DMS153 (cell line): ENCODE measurements at regions not wholly inside any gene's neighbourhood (a gene's known extent, or its start where the extent isn't known, plus 50 kb on each side); places are given as distances from the start of the nearest gene placed in this dataset.
A peak's percentile ranks its signal among the peaks of the same experiment; 100 is the strongest.
"Not testable (repeated sequence)": the region's sequence is repeated elsewhere in the genome, so short reads cannot be mapped to it uniquely, and the experiment has no call there.

Experiments used
- DNase-seq: peaks from one replicate; lab custom pipeline; 2025; lab: John Stamatoyannopoulos, UW

GRCh38 chr7:13577566-13578145, 411.8 kb downstream of the ETV1 start:
- no peak for DNase-seq

- DNase-seq, result no peak
Measured at GRCh38 chr7:13578294-13578693, 411.2 kb downstream of the ETV1 start.

- no peak for DNase-seq
Measured at GRCh38 chr7:13581097-13581496, 408.4 kb downstream of the ETV1 start.

GRCh38 chr7:13593854-13594253, 395.6 kb downstream of the ETV1 start:
- no peak for DNase-seq

- no peak for DNase-seq
Measured at GRCh38 chr7:13602036-13602435, 387.4 kb downstream of the ETV1 start.

GRCh38 chr7:13603016-13603415, 386.4 kb downstream of the ETV1 start:
- DNase-seq, result no peak

- DNase-seq, result no peak
Measured at GRCh38 chr7:13603661-13604060, 385.8 kb downstream of the ETV1 start.

GRCh38 chr7:13604178-13604577, 385.3 kb downstream of the ETV1 start:
- no peak for DNase-seq

GRCh38 chr7:13610372-13610771, 379.1 kb downstream of the ETV1 start:
- no peak for DNase-seq

GRCh38 chr7:13615679-13616078, 373.8 kb downstream of the ETV1 start:
- no peak for DNase-seq

GRCh38 chr7:13627455-13627854, 362.0 kb downstream of the ETV1 start:
- DNase-seq, result no peak

- DNase-seq, result no peak
Measured at GRCh38 chr7:13628239-13629001, 361.0 kb downstream of the ETV1 start.

- not testable (repeated sequence) for DNase-seq
Measured at GRCh38 chr7:13631207-13632049, 358.0 kb downstream of the ETV1 start.

GRCh38 chr7:13633857-13634256, 355.6 kb downstream of the ETV1 start:
- no peak for DNase-seq

- DNase-seq, result peak; percentile 99
Measured at GRCh38 chr7:13639396-13639795, 350.1 kb downstream of the ETV1 start.

- DNase-seq, result peak; percentile 35
Measured at GRCh38 chr7:13641714-13642113, 347.8 kb downstream of the ETV1 start.

- no peak for DNase-seq
Measured at GRCh38 chr7:13651167-13651566, 338.3 kb downstream of the ETV1 start.

GRCh38 chr7:13656330-13656729, 333.1 kb downstream of the ETV1 start:
- DNase-seq, result no peak

GRCh38 chr7:13673290-13673689, 316.2 kb downstream of the ETV1 start:
- no peak for DNase-seq

GRCh38 chr7:13682626-13683025, 306.8 kb downstream of the ETV1 start:
- no peak for DNase-seq

GRCh38 chr7:13687500-13687899, 302.0 kb downstream of the ETV1 start:
- DNase-seq, result no peak

GRCh38 chr7:13692548-13692947, 296.9 kb downstream of the ETV1 start:
- DNase-seq, result no peak

- no peak for DNase-seq
Measured at GRCh38 chr7:13702251-13702650, 287.2 kb downstream of the ETV1 start.
